A549 (cell line): ENCODE measurements at regions not wholly inside any gene's neighbourhood (a gene's known extent, or its start where the extent isn't known, plus 50 kb on each side); places are given as distances from the start of the nearest gene placed in this dataset.
"Not testable (repeated sequence)": the region's sequence is repeated elsewhere in the genome, so short reads cannot be mapped to it uniquely, and the experiment has no call there.

ENCODE experiments used
- CBX8 ChIP-seq: fragments of 200-600 bp; sonication (generic); IDR thresholded peaks from 2 replicates; pipeline ENCODE4 v1.6.1; 2016
- JUN ChIP-seq, 2 experiments: fragments of >200 bp; sonication (Bioruptor Twin); formaldehyde crosslinking; IDR thresholded peaks; 2 replicates in 1 of 2; 3 replicates in 1 of 2; pipeline ENCODE4 v1.6.1; 2016 to 2017
- KDM1A ChIP-seq: fragments of 200-600 bp; sonication (generic); IDR thresholded peaks from 2 replicates; pipeline ENCODE4 v1.6.1; 2016; ENCODE audit warnings: low read depth, mild to moderate bottlenecking
- MAFK ChIP-seq: fragments of 450-650 bp; IDR thresholded peaks from 2 replicates; pipeline ENCODE4 v1.6.1; 2014; ENCODE audit not compliant: partially characterized antibody
- POLR2A ChIP-seq: IDR thresholded peaks from 2 replicates; pipeline ENCODE4 v1.6.1; 2012; ENCODE audit warnings: mild to moderate bottlenecking, low read length
- RAD21 ChIP-seq, 2 experiments: fragments of >200 bp in 1 of 2; sonication (Bioruptor Twin) in 1 of 2; formaldehyde crosslinking in 1 of 2; IDR thresholded peaks in 1 of 2; conservative IDR thresholded peaks in 1 of 2; 2 replicates in 1 of 2; 3 replicates in 1 of 2; pipeline ENCODE4 v1.6.1; 2012 to 2018; ENCODE audit warnings: inconsistent platforms in 1 of 2
- RNF2 ChIP-seq: fragments of 200-600 bp; sonication (generic); IDR thresholded peaks from 2 replicates; pipeline ENCODE4 v1.6.1; 2016; ENCODE audit warnings: low read depth, mild to moderate bottlenecking, antibody characterized with exemption, moderate library complexity, borderline replicate concordance
- TF ChIP-seq, protein P1 (sequence below): IDR thresholded peaks from 2 replicates; pipeline ENCODE4 v1.6.1; 2012
- TF ChIP-seq, protein P2 (sequence below): fragments of >200 bp; sonication (Bioruptor Twin); formaldehyde crosslinking; IDR thresholded peaks from 3 replicates; pipeline ENCODE4 v1.5.1; 2016

DNA sequence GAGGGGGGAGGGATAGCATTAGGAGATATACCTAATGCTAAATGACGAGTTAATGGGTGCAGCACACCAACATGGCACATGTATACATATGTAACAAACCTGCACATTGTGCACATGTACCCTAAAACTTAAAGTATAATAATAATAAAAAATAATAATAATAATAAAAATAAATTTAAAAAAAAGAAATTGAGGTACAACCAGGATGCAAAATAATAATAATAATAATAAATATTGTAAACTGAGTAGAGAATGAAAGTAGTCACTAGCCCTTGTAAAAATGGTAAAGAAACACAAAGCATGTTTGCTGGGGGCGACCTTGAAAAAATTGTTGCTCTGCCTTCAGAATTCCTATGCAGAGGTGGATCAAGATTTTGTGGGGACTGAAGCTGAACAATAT lies 249.7 kb upstream of the RBMS3 start:
- TF ChIP-seq POLR2A; RNF2; MAFK; RAD21 (conservative IDR thresholded peaks at IDR 0.05 in 1 of 2, IDR thresholded peaks at IDR 0.05 in 1 of 2); JUN (IDR thresholded peaks at IDR 0.05); KDM1A; CBX8: not testable (repeated sequence)
- TF ChIP-seq, protein P1, sequence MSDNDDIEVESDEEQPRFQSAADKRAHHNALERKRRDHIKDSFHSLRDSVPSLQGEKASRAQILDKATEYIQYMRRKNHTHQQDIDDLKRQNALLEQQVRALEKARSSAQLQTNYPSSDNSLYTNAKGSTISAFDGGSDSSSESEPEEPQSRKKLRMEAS = not testable (repeated sequence)
- TF ChIP-seq, protein P2, sequence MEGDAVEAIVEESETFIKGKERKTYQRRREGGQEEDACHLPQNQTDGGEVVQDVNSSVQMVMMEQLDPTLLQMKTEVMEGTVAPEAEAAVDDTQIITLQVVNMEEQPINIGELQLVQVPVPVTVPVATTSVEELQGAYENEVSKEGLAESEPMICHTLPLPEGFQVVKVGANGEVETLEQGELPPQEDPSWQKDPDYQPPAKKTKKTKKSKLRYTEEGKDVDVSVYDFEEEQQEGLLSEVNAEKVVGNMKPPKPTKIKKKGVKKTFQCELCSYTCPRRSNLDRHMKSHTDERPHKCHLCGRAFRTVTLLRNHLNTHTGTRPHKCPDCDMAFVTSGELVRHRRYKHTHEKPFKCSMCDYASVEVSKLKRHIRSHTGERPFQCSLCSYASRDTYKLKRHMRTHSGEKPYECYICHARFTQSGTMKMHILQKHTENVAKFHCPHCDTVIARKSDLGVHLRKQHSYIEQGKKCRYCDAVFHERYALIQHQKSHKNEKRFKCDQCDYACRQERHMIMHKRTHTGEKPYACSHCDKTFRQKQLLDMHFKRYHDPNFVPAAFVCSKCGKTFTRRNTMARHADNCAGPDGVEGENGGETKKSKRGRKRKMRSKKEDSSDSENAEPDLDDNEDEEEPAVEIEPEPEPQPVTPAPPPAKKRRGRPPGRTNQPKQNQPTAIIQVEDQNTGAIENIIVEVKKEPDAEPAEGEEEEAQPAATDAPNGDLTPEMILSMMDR = not testable (repeated sequence)
